ENCODE measurements at regions not wholly inside any gene's neighbourhood (a gene's known extent, or its start where the extent isn't known, plus 50 kb on each side); places are given as distances from the start of the nearest gene placed in this dataset.
A peak's percentile ranks its signal among the peaks of the same experiment; 100 is the strongest.

DNA sequence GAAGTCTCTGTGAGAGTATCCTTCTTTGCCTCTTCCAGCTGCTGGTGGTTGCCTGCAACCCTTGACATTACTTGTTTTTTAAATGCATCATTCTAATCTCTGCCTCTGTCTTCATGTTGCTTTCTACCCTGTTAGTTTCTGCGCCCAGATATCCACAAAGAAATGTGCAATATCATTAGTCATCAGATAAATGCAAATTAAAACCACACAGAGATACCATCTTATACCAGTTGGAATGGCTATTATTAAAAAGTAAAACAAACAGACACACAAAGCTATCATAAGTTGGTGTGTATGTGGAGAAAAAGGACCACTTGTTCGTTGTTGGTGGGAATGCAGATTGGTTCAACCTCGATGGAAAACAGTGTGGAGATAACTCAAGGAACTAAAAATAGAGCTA lies 517.4 kb downstream of the FAT4 start:
- DNase-seq = no peak
- Histone ChIP-seq H3K27me3 (no peaks in the 10 kb centered on the region), H3K9me3 (no peaks in the 10 kb centered on the region), H3K36me3 (no peaks in the 10 kb centered on the region), H3K4me3 (ENCODE audit: low read depth, low read length) (no peak overlapping the region), H3K4me1 (peaks cover 10% of the 10 kb centered on the region)
- TF ChIP-seq, protein P1, sequence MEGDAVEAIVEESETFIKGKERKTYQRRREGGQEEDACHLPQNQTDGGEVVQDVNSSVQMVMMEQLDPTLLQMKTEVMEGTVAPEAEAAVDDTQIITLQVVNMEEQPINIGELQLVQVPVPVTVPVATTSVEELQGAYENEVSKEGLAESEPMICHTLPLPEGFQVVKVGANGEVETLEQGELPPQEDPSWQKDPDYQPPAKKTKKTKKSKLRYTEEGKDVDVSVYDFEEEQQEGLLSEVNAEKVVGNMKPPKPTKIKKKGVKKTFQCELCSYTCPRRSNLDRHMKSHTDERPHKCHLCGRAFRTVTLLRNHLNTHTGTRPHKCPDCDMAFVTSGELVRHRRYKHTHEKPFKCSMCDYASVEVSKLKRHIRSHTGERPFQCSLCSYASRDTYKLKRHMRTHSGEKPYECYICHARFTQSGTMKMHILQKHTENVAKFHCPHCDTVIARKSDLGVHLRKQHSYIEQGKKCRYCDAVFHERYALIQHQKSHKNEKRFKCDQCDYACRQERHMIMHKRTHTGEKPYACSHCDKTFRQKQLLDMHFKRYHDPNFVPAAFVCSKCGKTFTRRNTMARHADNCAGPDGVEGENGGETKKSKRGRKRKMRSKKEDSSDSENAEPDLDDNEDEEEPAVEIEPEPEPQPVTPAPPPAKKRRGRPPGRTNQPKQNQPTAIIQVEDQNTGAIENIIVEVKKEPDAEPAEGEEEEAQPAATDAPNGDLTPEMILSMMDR (IDR thresholded peaks at IDR 0.05; ENCODE audit: low read depth, low read length) = no peak

DNA sequence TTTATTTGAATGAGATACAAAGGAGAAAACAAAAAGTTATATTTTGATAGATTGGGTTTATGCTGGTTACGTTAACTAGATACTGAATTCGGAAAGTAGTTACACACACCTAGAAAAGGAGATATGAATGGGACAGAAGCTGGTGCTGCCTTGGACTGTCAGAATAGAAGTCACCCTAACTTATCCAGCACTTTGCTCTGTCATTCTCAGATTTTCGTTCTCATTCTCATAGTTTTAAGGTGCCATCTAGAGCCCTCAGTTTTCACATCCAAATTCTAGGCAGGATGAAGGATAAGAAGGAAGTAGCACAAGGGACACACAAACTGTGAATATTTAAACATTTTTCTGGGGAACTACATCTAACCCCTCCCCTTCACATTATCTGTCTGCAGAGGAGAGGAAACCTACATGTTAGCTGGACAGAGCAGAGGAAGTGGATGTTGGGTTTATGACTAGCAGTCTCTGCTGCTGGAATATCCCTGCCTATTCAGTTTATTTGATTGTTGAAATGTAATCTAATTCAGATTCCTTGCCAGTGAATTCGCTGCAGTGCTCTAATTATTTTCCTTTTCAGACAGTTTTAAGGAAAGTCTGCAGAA lies 521.9 kb downstream of the FAT4 start:
- Histone ChIP-seq H3K36me3 (no peaks in the 10 kb centered on the region), H3K9me3 (no peaks in the 10 kb centered on the region), H3K4me1 (peaks cover 17% of the 10 kb centered on the region), H3K27me3 (no peaks in the 10 kb centered on the region), H3K4me3 (ENCODE audit: low read depth, low read length) (no peak overlapping the region)
- TF ChIP-seq, protein P1 (IDR thresholded peaks at IDR 0.05; ENCODE audit: low read depth, low read length) = no peak
- peak; percentile 18 for DNase-seq

DNA sequence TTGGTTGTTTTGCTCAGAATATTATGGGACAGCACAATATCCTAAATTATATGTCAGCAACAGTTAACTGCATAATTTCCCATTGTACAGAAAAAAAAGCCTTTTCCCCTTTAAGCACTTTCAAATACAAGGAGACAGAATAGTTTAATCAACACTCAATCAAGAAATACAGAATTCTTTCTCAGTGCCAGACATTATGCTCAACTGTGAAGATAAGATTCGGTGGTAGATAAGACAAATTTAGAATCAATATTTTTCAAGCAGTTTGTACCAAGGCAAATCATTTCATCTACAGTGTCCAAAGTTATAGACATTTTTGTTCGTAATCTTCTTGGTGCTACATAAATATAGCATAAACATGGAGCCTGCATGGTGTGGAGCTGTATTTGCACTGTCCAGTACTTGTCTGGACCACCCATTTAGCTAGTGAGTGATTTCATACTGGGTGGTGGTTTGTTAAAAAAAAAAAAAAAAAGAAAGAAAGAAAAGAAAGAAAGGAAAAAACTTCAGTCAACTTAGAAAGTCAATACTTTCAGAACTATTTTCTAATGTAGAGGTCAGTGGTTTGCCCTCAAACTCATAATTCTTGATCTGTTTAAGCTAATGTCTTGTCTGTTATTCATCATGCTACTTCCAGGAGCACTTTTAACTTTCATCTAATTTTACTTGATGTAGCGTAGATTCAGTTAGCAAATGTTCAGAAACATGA lies 522.9 kb downstream of the FAT4 start:
- Histone ChIP-seq H3K4me1 (peaks cover 17% of the 10 kb centered on the region), H3K4me3 (ENCODE audit: low read depth, low read length) (no peak overlapping the region), H3K36me3 (no peaks in the 10 kb centered on the region), H3K27me3 (no peaks in the 10 kb centered on the region), H3K9me3 (no peaks in the 10 kb centered on the region)
- no peak for DNase-seq
- TF ChIP-seq, protein P1 (IDR thresholded peaks at IDR 0.05; ENCODE audit: low read depth, low read length) = no peak

DNA sequence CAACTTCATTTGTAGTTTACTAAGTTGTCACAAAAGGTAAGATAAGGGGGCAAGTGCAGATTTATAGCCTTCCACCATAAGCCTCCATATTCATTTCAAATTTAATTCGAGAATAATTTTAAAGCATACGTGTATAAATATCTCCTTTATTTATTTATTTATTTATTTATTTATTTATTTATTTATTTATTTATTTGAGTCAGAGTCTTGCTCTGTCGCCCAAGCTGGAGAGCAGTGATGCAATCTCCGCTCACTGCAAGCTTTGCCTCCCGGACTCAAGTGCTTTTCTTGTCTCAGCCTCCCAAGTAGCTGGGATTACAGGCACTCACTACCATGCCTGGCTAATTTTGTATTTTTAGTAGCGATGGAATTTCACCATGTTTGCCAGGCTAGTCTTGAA lies 523.4 kb downstream of the FAT4 start:
- H3K4me3 ChIP-seq (ENCODE audit: low read depth, low read length) = no peak overlapping the region
- peaks cover 17% of the 10 kb centered on the region for H3K4me1 ChIP-seq
- no peaks in the 10 kb centered on the region for H3K36me3 ChIP-seq
- DNase-seq = peak; percentile 39
- TF ChIP-seq, protein P1 (IDR thresholded peaks at IDR 0.05; ENCODE audit: low read depth, low read length) = no peak
- no peaks in the 10 kb centered on the region for H3K9me3 ChIP-seq
- H3K27me3 ChIP-seq = no peaks in the 10 kb centered on the region

DNA sequence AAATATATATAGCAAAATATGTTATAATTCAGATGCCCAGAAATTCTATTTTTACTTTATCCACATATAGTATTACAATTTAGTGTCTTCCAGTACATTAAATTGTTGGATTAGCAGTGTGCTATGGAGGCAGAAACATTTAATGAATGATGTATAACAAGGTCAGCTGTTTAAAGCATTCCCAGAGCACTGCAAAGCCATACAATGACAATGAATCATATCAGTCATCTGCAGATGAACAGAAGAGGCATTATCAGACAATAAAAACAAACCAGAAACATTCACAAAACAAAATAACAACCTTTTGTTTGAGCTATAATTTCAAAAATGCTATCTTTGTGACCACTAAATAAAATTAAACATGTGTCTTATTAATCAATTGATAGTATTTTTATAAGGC lies 524.2 kb downstream of the FAT4 start:
- TF ChIP-seq, protein P1 (IDR thresholded peaks at IDR 0.05; ENCODE audit: low read depth, low read length) = no peak
- H3K4me3 ChIP-seq (ENCODE audit: low read depth, low read length) = no peak overlapping the region
- H3K36me3 ChIP-seq = no peaks in the 10 kb centered on the region
- H3K9me3 ChIP-seq = no peaks in the 10 kb centered on the region
- DNase-seq = no peak
- peaks cover 17% of the 10 kb centered on the region for H3K4me1 ChIP-seq
- no peaks in the 10 kb centered on the region for H3K27me3 ChIP-seq

DNA sequence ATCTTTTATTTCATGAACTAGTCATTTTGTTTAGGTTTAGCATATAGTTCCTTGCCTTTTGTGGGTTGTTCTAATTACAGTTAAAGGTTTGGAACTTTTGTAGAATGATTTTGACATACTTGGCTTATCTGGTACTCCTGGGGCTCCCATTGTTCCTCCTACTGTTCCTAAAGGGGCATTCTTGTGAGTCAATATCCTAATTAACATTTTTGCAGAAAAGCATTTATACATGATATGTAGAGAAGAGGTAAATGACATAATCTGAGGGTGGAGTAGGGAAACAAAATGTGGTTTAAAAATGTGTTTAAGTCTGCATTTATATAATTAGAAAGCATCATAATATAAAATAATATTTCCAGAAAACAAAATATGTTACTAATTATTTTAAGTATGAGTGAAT lies 529.2 kb downstream of the FAT4 start:
- TF ChIP-seq, protein P1 (IDR thresholded peaks at IDR 0.05; ENCODE audit: low read depth, low read length) = no peak
- Histone ChIP-seq H3K36me3 (no peaks in the 10 kb centered on the region), H3K4me3 (ENCODE audit: low read depth, low read length) (no peak overlapping the region), H3K27me3 (no peaks in the 10 kb centered on the region), H3K9me3 (no peaks in the 10 kb centered on the region), H3K4me1 (peaks cover 5% of the 10 kb centered on the region)
- no peak for DNase-seq

Measured in BE2C (cell line).